Activated effector memory CD4-positive, alpha-beta T cell treated with Interleukin-2 at 50 U/mL for 16 hours (primary cell): ENCODE measurements at regions not wholly inside any gene's neighbourhood (a gene's known extent, or its start where the extent isn't known, plus 50 kb on each side); places are given as distances from the start of the nearest gene placed in this dataset.

Source experiments
- DNase-seq: peaks from one replicate; pipeline ENCODE4 v3.0.0-alpha.2; 2020

DNA sequence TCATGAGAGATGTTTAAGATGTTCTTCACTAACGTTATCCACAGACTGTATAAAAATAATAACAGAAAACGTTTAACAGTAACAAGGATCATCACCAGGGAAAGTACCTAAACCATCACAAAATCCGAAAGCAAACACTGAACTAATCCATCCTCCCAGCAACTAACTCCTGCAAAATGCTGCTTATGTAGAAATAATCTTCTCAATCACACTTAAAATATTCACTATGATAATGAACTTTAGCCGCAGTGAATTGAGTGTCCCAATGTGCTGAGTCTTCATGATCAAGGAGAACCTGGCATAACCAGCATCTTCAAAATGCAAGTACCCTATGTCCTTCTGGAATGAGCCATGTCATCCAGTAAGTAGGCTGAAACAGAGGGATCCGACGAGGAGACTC lies 166.1 kb downstream of the LTN1 start:
- no peak for DNase-seq

- DNase-seq = no peak
Observed at GRCh38 chr21:28826021-28826420, 166.7 kb downstream of the LTN1 start.

GRCh38 chr21:28823429-28823828 lies 169.2 kb downstream of the LTN1 start:
- no peak for DNase-seq

GRCh38 chr21:28822486-28823335 lies 170.0 kb downstream of the LTN1 start:
- DNase-seq = no peak

- DNase-seq = no peak
Observed at GRCh38 chr21:28822123-28822399, 170.6 kb downstream of the LTN1 start.

DNA sequence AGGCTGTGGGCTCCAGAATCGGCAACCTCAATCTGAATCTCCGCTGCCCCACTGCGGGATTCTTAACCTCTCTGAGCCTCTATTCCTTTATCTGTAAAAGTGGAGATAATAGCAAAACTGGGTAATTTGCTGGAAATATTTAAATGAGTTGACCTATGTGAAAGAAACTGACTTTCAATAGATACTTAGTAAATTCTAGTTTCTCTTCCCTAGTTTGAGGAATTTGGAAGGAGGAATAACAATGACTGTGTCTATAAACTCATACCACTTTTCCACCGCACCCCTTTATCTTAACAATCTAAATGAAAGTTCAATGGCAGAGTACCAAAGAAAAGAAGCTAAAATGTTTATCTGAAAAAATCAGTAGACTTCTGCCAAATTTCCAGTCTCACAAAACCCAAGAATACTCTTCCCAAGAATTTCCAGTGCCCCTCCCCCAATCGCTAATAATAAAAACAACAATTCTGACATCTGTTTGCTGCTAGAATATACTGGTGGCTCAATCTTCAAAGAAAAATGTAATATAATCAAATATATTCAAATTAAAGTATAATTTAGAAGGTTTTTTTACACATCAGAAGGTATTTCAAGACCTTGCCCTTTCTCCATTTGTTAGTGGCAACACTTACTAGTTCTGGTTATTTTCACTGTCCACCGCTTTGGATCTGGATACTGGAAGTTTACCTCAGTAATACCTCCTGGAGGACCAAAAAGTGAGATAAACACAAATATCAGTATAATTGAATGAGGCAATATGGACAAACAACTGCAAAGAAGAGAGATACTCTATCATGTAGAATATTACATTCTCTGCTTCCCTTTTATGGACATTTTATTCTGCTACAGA lies 171.2 kb downstream of the LTN1 start:
- no peak for DNase-seq

GRCh38 chr21:28818663-28819278 lies 173.9 kb downstream of the LTN1 start:
- no peak for DNase-seq

- no peak for DNase-seq
Observed at GRCh38 chr21:28817871-28818270, 174.8 kb downstream of the LTN1 start.

DNA sequence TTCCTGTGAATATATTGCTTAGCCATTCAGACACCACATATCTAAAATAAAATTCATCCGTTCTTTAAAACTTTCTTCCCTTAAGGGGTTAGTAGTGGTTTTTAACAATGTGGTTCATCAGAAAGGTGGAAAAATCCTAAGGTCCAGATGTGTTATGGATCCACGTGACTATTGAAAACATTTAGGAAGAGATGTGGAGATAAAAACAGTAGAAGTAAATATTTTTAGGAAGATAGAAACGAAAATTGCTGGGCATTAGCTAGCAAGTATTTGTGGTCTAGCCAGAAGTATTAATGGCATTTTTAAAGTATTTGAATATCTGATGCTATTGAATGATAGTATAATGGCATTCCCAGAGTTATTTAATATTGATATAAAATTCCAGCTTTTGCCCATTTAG lies 180.8 kb downstream of the LTN1 start:
- no peak for DNase-seq

DNA sequence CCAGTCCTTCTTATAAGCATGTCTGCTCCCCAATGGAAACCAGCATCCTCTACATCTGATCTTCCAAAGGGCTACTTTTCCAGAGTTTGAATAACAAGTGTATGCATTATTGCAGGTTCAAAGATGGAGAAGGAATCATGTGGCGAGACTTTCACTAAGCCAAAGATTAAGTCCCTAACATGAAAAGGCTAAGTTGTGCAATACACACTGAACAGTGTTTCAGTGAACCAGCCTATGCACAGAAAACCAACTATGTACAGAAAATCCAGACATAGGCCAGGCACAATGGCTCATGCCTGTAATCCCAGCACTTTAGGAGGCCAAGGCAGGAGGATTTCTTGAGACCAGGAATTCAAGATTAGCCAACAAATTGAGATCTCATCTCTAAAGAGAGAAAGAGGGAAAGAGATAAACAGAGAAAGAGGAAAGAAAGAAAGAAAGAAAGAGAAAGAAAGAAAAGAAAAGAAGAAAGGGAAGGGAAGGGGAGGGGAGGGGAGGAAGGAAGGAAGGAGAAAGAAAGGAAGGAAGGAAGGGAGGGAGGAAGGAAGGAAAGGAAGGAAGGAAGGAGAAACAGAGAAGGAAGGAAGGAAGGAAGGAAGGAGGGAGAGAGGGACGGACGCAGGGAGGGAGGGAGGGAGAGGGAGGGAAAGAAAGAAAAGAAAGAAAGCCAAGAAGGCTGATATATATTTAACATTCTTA lies 181.7 kb downstream of the LTN1 start:
- no peak for DNase-seq

GRCh38 chr21:28805885-28806284 lies 186.8 kb downstream of the LTN1 start:
- DNase-seq = no peak

DNA sequence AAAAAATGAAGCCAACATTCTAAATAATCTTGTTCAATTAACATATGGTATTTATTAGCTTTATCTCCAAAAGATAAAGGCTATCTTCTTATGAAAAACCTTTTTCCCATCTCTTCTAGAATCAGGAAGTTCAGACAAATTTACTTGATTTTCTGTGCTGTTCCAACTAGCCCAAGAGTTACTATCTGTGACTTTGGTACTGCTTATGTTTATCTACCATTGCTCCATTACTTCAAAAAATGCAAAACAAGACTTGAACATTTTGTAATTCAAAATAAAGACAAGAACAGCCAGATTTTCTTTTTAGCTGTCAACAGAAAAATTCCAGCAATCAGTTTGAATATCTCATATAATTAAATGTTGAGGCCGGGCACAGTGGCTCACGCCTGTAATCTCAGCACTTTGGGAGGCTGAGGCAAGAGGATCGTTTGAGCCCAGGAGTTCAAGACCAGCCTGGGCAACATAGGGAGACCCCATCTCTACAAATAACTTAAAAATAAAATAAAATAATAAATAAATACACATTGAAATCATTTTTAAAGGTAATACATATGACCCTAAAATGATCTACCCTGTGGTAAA lies 188.5 kb downstream of the LTN1 start:
- no peak for DNase-seq

DNA sequence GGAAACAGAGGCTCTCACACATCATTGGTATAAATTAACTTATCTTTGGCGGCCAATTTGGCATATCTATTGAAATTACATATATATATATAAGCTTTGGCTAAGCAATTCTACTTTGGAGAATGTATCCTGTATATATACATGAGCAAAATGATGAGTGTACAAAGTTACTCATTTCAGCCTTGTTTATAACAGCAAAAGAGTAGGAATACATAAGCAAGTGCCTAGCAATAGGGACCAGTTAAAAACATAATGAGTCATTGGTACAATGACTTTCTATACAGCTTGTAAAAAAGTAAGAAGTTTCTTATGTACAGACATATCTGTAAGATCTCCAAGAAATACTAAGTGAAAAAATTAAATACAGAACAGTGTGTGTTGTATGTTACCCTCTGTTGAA lies 190.8 kb downstream of the LTN1 start:
- no peak for DNase-seq

DNA sequence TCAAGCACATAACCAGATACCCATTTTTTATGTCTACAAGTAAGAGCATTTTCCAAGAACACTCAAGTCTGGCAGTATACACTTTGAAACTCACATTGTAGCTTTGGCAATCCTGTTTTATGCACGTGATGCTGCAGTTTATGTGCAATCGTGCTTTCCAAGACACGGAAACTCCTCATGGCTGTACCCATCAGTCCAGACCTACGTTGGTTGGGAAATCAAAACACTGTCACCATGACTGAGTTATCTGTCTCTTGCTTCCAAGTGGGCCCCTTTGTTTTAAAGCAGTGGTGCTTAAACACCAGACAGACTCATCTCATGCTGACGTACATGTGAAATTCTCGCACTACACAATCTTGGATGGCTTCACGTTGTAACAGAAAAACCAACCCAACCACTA lies 192.8 kb downstream of the LTN1 start:
- no peak for DNase-seq

- no peak for DNase-seq
Observed at GRCh38 chr21:28798798-28799197, 193.9 kb downstream of the LTN1 start.

- DNase-seq = no peak
Observed at GRCh38 chr21:28795251-28795650, 197.4 kb downstream of the LTN1 start.

DNA sequence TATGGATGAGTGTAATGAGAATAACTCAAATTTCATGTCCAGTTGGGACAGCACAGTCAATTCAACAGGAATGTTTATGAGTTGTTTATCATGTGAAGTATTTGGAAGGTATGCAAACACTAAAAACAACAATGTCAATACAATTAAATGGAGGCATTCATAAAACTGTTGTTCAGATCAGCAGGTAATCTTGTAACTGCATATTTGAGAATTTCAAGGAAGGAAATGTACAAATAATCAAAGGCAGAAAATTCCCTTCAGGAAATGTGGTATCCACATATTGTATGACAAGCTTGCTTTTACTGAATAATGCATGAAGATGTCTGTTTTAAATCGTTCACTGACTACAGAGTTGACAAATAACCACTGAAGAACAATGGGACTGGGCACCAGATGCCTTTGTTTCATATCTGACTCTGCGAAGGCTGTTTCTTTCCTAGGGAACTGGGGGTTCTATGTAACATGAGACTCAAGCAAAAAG lies 198.3 kb downstream of the LTN1 start:
- no peak for DNase-seq

DNA sequence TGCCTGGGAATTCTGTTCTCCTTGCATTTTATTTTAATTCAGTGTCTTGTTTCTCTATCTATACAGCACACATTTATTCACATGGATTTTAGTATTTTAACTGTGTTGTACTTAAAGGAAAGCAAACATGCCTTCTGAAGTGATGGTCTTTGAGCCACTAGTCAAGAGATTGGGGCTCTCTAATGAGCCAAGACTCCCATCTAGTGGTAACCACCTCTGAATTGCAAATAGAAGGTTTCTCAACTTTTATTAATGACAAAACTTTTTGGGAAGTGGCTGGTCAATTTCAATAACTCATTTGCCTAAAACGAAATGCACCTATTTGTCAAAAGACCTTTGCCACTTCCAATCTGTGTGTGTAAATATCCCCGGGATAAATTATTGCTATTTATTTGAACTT lies 199.6 kb downstream of the LTN1 start:
- no peak for DNase-seq

GRCh38 chr21:28791595-28792282 lies 200.9 kb downstream of the LTN1 start:
- DNase-seq = no peak

DNA sequence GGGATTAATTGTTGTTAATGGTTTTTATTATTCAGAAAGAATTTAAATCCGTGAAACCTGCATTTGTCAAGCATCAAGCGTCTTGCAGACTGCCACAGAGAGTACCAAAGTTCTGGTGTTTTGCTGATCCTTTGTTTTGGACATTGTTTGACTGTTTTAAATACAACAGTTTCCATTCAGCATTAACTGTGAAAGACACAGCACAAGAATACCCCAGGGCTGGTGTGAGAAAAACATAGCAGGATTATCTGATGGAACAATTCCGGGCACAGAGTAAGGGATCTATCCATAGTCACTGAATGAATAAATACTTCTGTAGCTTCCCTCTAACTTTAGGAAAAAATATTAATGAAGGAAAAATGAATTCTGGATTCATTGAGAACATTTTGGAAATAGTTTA lies 202.3 kb downstream of the LTN1 start:
- DNase-seq = no peak

DNA sequence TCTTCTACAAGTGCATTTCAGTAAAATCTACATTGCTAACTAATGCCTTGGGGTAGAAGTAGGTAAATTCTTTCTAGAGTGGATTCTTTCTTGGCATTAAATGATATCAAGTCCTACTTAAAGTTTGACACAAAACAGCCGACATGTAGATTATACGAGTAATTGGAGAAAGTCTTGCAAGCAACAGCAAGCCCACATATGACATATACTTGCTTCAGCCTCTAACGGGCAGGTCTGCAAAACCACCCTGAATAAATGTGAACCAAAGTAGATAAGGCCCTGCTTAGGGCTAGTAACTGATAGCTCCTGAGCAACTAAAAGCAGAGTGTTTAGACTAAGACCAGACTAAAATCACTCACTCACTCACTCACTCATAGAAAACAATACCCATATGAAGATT lies 203.2 kb downstream of the LTN1 start:
- no peak for DNase-seq

GRCh38 chr21:28788030-28788429 lies 204.6 kb downstream of the LTN1 start:
- no peak for DNase-seq
